NCI-H748 treated with DMSO at 0.1 percent for 48 hours (cell line): ENCODE measurements at regions not wholly inside any gene's neighbourhood (a gene's known extent, or its start where the extent isn't known, plus 50 kb on each side); places are given as distances from the start of the nearest gene placed in this dataset.
"Not testable (repeated sequence)": the region's sequence is repeated elsewhere in the genome, so short reads cannot be mapped to it uniquely, and the experiment has no call there.

Experiments used
- DNase-seq: peaks from one replicate; lab custom pipeline; 2025; lab: John Stamatoyannopoulos, UW

DNA sequence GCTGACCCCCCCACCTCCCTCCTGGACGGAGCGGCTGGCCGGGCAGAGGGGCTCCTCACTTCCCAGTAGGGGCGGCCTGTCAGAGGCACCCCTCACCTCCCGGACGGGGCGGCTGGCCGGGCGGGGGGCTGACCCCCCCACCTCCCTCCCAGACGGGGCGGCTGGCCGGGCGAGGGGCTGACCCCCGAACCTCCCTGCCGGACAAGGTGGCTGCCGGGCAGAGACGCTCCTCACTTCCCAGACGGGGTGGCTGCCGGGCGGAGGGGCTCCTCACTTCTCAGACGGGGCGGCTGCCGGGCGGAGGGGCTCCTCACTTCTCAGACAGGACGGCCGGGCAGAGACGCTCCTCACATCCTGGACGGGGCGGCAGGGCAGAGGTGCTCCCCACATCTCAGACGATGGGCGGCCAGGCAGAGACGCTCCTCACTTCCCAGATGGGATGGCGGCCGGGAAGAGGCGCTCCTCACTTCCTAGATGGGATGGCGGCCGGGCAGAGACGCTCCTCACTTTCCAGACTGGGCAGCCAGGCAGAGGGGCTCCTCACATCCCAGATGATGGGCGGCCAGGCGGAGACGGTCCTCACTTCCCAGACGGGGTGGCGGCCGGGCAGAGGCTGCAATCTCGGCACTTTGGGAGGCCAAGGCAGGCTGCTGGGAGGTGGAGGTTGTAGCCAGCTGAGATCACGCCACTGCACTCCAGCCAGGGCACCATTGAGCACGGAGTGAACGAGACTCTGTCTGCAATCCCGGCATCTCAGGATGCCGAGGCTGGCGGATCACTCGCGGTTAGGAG is 66.2 kb upstream of the PAPPA2 start:
- DNase-seq = not testable (repeated sequence)

DNA sequence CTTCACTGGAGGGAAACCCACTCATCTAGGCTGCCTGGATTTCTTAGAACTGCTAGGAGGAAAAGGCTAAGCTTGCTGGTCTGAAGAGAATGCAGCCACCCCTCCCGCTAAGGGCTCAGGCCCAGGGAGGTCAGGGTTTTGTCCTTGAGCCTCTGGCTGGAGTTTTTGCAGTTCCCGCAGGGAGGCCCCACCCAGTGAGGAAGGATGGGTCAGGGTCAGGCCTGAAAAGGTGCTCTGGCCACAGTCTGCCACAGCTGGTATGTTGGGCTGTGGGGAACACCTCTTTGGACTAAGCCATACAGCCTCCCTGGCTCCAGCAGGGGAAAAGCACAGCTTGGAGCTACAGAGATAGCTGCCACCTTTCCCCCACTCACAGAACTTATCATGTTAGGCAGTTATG is 71.4 kb upstream of the PAPPA2 start:
- no peak for DNase-seq

DNA sequence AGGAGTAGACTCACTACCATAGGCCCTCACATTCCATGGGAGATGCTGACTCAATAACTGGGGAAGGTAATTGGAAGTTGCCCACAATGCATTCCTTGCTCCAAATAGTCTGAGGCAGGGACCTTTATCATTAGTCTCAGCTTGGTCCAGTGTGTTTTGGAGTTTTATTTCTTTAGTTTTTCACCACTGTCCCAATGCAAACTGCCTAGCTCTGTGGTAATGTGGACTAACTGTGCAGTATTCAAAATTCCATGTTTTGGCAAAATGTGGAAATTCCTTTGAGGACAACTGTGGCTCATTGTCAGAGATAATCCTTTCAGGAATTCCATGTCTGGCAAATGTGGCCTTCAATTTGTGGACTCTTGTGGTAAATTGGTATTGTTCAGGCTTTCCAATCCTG is 78.1 kb upstream of the PAPPA2 start:
- DNase-seq = no peak

DNA sequence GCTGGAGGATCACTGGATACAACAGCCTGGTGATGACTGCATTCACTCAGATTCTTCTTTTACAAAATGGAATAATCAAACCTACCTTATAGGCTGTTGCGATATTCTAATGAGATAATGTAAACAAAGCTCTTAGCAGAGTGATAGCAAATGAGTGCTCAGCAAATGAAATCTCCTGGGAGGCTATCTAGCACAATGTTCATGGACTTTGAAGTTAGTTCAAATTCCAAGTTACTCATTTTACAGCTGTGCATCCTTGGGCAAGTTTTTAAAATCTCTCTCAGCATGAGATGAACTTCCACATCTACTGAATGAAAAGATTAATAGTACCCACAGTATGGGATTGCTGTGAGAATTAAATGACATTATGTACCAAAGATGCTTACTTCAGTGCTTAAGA is 80.8 kb upstream of the PAPPA2 start:
- DNase-seq = no peak

DNA sequence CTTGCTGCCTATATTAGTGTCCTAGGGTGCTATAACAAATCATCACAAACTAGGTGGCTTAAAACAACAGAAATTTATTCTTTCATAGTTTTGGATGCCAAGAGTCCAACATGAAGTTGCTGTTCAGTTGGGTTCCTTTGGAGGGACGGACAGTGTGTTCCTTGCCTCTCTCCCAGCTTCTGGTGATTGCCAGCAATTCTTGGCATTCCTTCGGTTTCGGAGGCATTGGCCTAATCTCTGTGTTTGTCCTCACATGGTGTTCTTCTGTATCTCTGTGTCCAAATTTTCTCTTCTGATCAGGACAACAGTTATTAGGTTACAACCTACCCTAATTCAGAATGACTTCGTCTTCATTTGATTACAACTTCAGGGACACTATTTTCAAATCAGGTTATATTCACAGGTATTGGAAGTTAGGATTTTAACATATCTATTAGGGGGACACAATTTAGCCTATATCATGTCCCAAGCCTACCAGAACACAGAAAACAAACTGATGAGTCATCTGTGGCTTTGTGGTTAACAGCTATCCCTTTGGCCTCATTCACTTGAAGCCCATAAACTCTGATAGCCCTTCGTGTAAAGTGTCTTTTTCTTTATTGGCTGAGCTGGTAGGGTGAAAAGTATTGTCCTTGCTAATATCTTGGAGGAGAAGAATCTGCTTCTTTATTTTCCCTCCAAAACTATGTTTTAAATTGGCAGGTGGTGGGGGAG is 83.2 kb upstream of the PAPPA2 start:
- no peak for DNase-seq

DNA sequence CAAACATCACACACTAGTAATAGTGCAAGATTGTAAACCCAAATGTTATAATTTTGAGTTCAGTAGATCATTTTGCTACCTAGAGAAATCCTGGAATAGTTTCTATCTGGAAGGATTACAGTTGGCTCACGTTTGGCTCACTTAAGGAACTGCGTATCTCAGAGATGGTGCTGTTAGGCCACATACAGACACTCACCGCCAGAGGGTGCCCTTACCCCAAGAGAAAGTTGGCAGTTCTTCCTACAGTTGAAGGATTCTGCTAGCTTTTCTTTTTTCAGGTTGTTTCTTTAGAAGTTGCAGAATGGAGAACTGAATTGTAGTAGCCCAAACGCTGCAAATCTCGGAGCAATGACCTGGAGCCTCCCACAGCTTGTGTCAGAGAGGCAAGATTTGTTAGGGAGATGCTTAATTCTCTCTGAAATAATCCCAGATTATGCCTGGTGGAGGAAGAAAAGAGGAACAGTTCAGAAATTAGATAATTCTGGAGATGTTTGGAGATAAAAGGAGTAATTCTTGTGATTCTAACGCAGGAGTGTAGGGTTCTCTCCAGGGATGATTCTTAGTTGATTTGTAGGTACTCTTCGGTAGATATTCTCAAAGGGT is 87.9 kb upstream of the PAPPA2 start:
- DNase-seq = peak; percentile 24

DNA sequence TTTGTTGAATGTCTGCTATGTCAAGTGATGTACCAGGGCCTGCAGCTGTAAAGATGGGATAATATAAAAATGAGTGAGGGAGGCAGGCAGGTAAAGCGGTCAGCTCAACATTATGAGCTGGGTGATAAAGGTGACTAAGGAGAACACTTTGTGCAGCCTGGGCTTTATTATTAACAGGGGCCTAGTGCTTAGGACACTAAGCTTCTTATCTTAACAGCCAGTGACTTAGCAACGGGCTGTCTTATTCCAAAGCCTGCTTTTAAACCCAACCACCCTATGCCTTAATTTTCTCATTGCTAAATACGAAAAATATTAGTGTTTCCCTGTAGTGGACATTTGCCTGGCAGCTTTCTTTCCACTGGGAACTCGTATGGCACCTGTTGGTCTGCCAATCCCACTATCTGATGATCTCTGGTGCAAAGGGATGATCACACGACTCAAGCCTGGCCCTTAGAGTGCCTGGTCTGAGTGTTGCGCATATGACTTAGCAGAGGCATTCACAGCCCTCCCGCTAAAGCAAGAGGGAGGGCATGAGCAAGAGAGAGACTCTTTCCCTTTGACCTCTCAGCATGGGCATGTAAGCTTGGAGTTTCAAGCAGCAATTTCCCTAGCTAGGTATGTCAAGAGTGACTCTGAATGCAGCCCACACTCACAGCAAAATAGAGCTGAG is 98.6 kb upstream of the PAPPA2 start:
- DNase-seq = no peak

DNA sequence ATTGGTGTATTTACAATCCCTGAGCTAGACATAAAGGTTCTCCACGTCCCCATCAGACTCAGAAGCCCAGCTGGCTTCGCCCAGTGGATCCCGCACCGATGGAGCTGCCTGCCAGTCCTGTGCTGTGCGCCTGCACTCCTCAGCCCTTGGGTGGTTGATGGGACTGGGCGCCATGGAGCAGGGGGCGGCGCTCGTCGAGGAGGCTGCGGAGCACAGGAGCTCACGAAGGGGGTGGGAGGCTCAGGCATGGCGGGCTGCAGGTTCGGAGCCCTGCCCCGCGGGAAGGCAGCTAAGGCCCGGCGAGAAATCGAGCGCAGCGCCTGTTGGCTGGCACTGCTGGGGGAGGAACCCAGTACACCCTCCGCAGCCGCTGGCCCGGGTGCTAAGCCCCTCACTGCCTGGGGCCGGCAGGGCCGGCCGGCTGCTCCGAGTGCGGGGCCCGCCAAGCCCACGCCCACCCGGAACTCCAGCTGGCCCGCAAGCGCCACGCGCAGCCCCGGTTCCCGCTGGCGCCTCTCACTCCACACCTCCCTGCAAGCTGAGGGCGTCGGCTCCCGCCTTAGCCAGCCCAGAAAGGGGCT is 113.8 kb upstream of the PAPPA2 start:
- DNase-seq = not testable (repeated sequence)

DNA sequence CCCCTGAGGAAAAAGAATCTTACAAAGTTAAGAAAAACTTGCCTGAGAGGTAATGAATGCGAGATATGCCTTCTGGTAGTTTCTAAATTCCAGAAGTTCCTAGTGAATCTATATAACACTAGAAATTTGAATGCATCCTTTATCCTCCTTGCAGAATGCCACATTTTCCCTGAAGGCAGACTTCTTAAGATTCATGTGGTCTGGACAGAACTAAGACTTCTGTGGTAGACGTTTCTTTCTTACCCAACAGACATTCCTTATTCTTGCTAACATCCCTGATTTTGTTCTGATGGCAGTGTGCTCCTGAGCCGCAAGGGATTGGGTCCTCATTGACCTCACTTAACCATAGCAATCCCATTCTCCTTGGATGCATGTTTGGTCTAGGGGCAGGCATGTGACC is 121.3 kb upstream of the PAPPA2 start:
- DNase-seq = no peak

DNA sequence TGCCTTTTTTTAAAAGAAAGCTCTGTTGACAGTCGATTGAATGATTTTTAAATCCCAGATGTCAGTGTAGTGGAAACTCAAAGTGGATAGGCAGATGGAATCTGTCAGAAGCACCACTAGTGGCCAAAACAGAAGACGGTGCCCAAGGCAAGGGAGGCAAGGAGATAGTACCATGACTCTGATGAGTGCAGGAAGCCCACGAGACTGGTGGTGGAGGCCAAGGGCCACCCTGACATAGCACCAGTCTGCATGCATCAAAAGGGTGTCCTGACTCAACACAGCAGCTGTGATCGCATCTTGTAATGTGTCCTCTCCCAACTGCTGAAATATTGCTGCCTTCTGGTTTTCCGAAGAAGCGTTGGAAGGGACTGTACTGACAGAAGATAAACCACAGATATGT is 124.1 kb upstream of the PAPPA2 start:
- DNase-seq = no peak

DNA sequence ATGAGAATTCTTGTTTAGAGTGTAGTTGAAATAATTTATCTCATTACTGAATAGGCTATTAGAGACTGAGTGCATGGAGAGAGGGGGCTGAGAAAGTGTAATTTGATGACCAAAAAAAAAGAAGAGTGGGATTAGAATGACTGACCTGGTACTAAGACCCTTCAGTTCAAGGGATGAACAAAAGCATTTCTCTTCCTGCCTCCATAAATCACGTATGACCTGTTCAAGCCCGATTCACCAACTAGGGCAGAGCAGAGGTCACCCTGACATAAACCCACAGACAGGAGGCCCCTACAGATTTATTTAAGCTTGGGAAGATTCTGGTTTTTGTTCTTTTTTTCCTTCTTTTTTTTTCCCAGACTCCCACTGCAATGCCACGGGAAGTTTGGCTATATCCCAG is 123.7 kb upstream of the COP1 start:
- no peak for DNase-seq

DNA sequence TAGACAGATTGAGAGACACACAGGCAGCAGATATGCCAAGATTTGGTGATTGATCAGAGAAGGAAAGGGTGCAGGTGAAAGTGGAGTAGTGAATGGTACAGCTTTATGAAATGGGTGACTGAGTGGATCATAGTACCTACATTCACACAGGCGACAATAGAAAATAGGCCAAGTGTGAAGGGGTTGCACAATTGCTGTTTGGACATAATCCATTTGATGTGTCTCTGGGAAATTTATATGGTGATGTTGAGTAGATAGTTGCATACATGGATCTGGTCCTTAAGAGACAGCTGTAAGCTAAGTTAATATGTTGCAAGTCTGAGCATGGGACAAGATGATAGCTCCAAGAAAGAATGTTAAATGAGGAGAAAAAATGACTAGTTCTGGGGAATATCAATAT is 118.6 kb upstream of the COP1 start:
- no peak for DNase-seq

DNA sequence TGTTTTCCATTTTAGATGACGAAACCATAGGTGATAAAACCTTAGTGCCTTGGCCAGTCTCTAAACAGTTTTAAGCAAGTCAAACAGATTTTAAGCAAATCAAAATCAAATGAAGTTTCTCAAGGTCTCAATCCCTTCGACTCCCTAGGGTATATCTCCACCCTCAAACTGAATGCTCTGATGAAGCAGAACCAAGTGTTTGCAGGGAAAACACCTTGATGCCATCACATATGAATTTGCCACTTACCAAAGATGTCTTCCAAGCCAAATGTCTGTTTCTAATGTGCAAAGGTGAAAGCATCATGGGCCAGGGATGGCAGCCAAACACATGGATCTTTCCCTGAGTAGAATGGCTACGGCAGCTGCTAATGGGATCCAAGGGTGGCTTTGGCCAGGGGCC is 116.4 kb upstream of the COP1 start:
- no peak for DNase-seq

DNA sequence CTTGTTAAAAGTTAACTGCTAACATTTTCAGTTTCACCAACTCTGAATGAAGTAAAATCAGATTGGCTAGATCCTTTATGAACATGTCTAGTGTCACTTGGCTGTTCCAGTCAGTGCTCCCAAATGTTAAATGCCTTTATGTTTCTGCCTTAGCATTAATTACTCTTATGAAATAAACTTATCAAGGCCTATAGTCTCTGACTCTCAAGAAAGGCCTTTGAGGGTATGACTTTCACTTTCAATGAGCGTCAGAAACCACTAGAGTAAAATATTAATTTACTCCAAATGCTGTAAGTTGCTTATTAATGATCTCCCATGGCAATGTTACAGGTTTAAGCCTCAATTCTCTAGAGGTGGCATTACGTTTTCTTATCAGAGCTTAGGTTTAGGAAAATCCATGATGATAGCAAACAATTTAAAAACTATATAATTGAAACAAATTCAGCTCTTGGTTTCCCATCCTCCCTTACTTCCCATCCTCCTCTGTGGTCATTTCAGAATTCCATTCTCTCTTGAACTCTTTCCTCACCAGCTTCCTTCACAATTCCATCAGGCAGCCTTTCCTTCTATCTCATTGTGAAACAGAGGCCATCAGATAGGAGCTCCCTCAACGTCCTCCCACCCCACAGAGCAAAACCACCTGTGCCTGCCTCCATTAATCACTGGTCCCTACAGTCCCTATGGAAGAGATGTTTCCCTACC is 108.6 kb upstream of the COP1 start:
- no peak for DNase-seq

DNA sequence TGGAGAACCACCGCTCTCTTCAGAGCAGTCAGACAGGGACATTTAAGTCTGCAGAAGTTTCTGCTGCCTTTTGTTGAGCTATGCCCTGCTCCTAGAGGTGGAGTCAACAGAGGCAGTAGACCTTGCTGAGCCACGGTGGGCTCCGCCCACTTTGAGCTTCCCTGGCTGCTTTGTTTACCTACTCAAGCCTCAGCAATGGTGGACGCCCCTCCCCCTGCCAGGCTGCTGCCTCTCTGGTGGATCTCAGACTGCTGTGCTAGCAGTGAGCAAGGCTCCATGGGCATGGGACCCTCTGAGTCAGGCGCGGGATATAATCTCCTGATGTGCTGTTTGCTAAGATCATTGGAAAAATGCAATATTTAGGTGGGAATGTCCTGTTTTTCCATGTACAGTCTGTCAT is 89.5 kb upstream of the COP1 start:
- DNase-seq = not testable (repeated sequence)

DNA sequence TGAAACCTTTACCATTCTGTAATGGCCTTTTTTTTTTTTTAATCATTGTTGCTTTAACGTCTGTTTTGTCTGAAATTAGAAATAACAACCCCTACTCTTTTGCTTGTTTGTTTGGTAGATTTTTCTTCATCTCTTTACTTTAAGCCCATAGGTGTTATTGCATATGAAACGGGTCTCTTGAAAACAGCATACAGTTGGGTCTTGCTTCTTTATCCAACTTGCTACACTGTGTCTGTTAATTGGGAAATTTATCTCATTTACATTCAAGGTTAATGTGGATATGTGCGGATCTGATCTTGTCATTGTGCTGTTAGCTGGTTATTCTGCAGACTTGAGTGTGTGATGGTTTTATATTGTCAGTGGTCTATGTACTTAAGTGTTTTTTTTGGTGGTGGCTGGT is 78.9 kb upstream of the COP1 start:
- no peak for DNase-seq

DNA sequence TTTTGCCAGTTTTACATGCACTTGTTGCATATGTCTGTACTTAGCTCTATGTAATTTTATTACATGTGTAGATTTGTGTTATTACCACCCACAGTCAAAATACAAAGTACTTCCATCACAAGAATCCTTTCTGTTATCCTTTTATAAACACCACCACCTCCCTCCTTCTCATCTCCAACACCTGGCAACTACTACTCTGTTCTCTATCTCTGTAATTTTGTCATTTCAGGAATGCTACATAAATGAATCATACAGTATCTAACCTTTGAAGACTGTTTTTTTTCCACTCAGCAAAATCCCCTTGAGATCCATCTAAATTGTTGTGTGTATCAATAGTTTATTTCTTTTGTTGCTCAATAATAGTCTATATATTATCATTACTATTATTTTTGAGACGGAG is 64.5 kb upstream of the COP1 start:
- DNase-seq = no peak
